ENCODE measurements at regions not wholly inside any gene's neighbourhood (a gene's known extent, or its start where the extent isn't known, plus 50 kb on each side); places are given as distances from the start of the nearest gene placed in this dataset.

GRCh38 chr11:29801561-29801960 lies 215.3 kb downstream of the KCNA4 start:
- H3K9me3 ChIP-seq (replicated peaks; ENCODE audit: control insufficient read depth, insufficient read depth, low read length), result no peaks in the 10 kb centered on the region
- H3K36me3 ChIP-seq (ENCODE audit: control insufficient read depth in 2 of 2, extremely low read depth in 1 of 2, insufficient read depth in 2 of 2, low read length in 2 of 2), result no peaks in the 10 kb centered on the region
- FAIRE-seq, result no peak
- CTCF ChIA-PET, result interaction anchor here (0.8 kb wide), 1 partner anchor 17 kb away, joined by 4 read pairs; no protein-coding TSS in a partner anchor
- H3K79me2 ChIP-seq (ENCODE audit: control insufficient read depth, insufficient read depth, low read length), result no peaks in the 10 kb centered on the region
- no peak for DNase-seq (ENCODE audit: low read depth, low spot score)
- H2AFZ ChIP-seq (ENCODE audit: low read depth, low read length), result no peak overlapping the region
- H3K9ac ChIP-seq (replicated peaks; ENCODE audit: extremely low read depth, insufficient read depth, low read length), result no peak overlapping the region
- POLR2A ChIA-PET, result no interaction called here
- H3K27me3 ChIP-seq (ENCODE audit: control insufficient read depth in 2 of 2, insufficient read depth in 2 of 2, low read length in 2 of 2), result no peaks in the 10 kb centered on the region
- no TSS peak for BruUV-seq (replicated peaks)
- no peak overlapping the region for H3K27ac ChIP-seq (ENCODE audit: insufficient read depth, low read depth, low read length)
- no peaks in the 10 kb centered on the region for H3K9me1 ChIP-seq (replicated peaks; ENCODE audit: control insufficient read depth, extremely low read depth, insufficient read depth, low read length)
- dilution Hi-C loops (cut with MboI; ENCODE audit: extremely low pct_ligation_motif_present, low sequenced_read_pairs), result no loop called here
- H3K4me3 ChIP-seq (replicated peaks in 1 of 3; ENCODE audit: insufficient read depth in 1 of 3, low read depth in 1 of 3, low read length in 3 of 3), result no peak overlapping the region
- no peaks in the 10 kb centered on the region for H4K20me1 ChIP-seq (replicated peaks; ENCODE audit: control insufficient read depth, extremely low read depth, insufficient read depth, low read length)
- intact Hi-C loops (cut with micrococcal nuclease), result no loop called here
- TF ChIP-seq CTCF (IDR thresholded peaks at IDR 0.05; ENCODE audit: extremely low read depth in 1 of 2, insufficient read depth in 1 of 2, low read depth in 1 of 2, low read length in 2 of 2) (no peak), POLR2A (IDR thresholded peaks at IDR 0.05; ENCODE audit: low read depth, low read length) (no peak), POLR2AphosphoS5 (IDR thresholded peaks at IDR 0.05; ENCODE audit: insufficient read depth, low read depth, low read length) (no peak), MYC (IDR thresholded peaks at IDR 0.05; ENCODE audit: low read depth, low read length) (no peak), FOS (IDR thresholded peaks at IDR 0.05; ENCODE audit: borderline replicate concordance, insufficient read depth, low read length) (no peak), JUN (IDR thresholded peaks at IDR 0.05; ENCODE audit: borderline replicate concordance, insufficient read depth, insufficient read length, low read depth) (no peak), GATA2 (IDR thresholded peaks at IDR 0.05; ENCODE audit: insufficient read depth, insufficient read length, low read depth, low read length) (no peak), MAX (IDR thresholded peaks at IDR 0.05; ENCODE audit: insufficient read depth, insufficient read length) (no peak), EZH2 (IDR thresholded peaks at IDR 0.05; ENCODE audit: borderline replicate concordance, low read depth, low read length, severe bottlenecking) (no peak)
- H3K4me2 ChIP-seq (ENCODE audit: insufficient read depth, low read length), result no peak overlapping the region
- no peaks in the 10 kb centered on the region for H3K4me1 ChIP-seq (ENCODE audit: control insufficient read depth, extremely low read depth, insufficient read depth, low read length)
